ENCODE measurements at regions not wholly inside any gene's neighbourhood (a gene's known extent, or its start where the extent isn't known, plus 50 kb on each side); places are given as distances from the start of the nearest gene placed in this dataset.

DNA sequence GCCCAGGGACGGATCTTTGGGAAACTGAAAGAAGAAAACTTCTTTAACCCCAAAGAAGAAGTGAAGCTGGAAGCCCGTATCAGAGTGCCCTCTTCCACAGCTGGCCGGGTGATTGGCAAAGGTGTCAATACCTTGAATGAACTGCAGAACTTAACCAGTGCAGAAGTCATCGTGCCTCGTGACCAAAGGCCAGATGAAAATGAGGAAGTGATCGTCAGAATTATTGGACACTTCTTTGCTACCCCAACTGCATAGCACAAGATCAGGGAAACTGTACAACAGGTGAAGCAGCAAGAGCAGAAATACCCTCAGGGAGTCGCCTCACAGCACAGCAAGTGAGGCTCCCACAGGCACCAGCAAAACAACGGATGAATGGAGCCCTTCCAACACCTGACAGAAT, 114.0 kb downstream of the NBPF12 start:
- TF ChIP-seq RARB (CRISPR knock-in tag; IDR thresholded peaks at IDR 0.05) (no peak), JUN (IDR thresholded peaks at IDR 0.05) (no peak), EP300 (IDR thresholded peaks at IDR 0.05) (no peak), ESRRA (IDR thresholded peaks at IDR 0.05; ENCODE audit: borderline replicate concordance, low read length) (no peak)
- TF ChIP-seq, protein P1, sequence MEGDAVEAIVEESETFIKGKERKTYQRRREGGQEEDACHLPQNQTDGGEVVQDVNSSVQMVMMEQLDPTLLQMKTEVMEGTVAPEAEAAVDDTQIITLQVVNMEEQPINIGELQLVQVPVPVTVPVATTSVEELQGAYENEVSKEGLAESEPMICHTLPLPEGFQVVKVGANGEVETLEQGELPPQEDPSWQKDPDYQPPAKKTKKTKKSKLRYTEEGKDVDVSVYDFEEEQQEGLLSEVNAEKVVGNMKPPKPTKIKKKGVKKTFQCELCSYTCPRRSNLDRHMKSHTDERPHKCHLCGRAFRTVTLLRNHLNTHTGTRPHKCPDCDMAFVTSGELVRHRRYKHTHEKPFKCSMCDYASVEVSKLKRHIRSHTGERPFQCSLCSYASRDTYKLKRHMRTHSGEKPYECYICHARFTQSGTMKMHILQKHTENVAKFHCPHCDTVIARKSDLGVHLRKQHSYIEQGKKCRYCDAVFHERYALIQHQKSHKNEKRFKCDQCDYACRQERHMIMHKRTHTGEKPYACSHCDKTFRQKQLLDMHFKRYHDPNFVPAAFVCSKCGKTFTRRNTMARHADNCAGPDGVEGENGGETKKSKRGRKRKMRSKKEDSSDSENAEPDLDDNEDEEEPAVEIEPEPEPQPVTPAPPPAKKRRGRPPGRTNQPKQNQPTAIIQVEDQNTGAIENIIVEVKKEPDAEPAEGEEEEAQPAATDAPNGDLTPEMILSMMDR (IDR thresholded peaks at IDR 0.05) = no peak
